ENCODE measurements at regions not wholly inside any gene's neighbourhood (a gene's known extent, or its start where the extent isn't known, plus 50 kb on each side); places are given as distances from the start of the nearest gene placed in this dataset.

DNA sequence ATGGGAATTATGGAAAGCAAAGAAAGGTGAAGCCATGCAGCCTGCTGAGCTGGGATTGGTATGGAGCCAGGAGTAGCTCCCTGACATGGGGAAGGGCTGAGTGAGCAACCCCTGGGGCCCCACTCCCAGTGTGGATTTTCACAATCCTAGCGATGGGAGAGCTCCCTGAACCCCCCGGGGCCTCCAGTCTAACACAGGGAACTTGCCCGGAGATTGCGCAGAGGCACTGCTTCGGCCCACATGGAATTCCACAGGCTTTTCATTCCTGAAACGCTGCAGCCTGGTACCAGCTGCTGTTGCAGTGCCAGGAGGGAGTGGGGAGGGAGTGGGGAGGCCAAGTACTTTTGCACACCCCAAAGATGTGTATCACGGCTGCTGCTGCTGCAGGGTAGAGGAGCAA, 110.4 kb upstream of the C21orf91 start (continued):
- TF ChIP-seq, protein P1, sequence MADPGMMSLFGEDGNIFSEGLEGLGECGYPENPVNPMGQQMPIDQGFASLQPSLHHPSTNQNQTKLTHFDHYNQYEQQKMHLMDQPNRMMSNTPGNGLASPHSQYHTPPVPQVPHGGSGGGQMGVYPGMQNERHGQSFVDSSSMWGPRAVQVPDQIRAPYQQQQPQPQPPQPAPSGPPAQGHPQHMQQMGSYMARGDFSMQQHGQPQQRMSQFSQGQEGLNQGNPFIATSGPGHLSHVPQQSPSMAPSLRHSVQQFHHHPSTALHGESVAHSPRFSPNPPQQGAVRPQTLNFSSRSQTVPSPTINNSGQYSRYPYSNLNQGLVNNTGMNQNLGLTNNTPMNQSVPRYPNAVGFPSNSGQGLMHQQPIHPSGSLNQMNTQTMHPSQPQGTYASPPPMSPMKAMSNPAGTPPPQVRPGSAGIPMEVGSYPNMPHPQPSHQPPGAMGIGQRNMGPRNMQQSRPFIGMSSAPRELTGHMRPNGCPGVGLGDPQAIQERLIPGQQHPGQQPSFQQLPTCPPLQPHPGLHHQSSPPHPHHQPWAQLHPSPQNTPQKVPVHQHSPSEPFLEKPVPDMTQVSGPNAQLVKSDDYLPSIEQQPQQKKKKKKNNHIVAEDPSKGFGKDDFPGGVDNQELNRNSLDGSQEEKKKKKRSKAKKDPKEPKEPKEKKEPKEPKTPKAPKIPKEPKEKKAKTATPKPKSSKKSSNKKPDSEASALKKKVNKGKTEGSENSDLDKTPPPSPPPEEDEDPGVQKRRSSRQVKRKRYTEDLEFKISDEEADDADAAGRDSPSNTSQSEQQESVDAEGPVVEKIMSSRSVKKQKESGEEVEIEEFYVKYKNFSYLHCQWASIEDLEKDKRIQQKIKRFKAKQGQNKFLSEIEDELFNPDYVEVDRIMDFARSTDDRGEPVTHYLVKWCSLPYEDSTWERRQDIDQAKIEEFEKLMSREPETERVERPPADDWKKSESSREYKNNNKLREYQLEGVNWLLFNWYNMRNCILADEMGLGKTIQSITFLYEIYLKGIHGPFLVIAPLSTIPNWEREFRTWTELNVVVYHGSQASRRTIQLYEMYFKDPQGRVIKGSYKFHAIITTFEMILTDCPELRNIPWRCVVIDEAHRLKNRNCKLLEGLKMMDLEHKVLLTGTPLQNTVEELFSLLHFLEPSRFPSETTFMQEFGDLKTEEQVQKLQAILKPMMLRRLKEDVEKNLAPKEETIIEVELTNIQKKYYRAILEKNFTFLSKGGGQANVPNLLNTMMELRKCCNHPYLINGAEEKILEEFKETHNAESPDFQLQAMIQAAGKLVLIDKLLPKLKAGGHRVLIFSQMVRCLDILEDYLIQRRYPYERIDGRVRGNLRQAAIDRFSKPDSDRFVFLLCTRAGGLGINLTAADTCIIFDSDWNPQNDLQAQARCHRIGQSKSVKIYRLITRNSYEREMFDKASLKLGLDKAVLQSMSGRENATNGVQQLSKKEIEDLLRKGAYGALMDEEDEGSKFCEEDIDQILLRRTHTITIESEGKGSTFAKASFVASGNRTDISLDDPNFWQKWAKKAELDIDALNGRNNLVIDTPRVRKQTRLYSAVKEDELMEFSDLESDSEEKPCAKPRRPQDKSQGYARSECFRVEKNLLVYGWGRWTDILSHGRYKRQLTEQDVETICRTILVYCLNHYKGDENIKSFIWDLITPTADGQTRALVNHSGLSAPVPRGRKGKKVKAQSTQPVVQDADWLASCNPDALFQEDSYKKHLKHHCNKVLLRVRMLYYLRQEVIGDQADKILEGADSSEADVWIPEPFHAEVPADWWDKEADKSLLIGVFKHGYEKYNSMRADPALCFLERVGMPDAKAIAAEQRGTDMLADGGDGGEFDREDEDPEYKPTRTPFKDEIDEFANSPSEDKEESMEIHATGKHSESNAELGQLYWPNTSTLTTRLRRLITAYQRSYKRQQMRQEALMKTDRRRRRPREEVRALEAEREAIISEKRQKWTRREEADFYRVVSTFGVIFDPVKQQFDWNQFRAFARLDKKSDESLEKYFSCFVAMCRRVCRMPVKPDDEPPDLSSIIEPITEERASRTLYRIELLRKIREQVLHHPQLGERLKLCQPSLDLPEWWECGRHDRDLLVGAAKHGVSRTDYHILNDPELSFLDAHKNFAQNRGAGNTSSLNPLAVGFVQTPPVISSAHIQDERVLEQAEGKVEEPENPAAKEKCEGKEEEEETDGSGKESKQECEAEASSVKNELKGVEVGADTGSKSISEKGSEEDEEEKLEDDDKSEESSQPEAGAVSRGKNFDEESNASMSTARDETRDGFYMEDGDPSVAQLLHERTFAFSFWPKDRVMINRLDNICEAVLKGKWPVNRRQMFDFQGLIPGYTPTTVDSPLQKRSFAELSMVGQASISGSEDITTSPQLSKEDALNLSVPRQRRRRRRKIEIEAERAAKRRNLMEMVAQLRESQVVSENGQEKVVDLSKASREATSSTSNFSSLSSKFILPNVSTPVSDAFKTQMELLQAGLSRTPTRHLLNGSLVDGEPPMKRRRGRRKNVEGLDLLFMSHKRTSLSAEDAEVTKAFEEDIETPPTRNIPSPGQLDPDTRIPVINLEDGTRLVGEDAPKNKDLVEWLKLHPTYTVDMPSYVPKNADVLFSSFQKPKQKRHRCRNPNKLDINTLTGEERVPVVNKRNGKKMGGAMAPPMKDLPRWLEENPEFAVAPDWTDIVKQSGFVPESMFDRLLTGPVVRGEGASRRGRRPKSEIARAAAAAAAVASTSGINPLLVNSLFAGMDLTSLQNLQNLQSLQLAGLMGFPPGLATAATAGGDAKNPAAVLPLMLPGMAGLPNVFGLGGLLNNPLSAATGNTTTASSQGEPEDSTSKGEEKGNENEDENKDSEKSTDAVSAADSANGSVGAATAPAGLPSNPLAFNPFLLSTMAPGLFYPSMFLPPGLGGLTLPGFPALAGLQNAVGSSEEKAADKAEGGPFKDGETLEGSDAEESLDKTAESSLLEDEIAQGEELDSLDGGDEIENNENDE (IDR thresholded peaks at IDR 0.05; ENCODE audit: insufficient replicate concordance, low read length), result no peak
- TF ChIP-seq SIRT6 (IDR thresholded peaks at IDR 0.05; ENCODE audit: low read length) (no peak), BACH1 (IDR thresholded peaks at IDR 0.05; ENCODE audit: low read length) (no peak), PHF8 (conservative IDR thresholded peaks at IDR 0.05; ENCODE audit: low read depth, low read length) (no peak), ZNF274 (IDR thresholded peaks at IDR 0.05; ENCODE audit: borderline replicate concordance, extremely low read depth, low read length) (no peak), SP1 (IDR thresholded peaks at IDR 0.05; ENCODE audit: low read depth, low read length) (no peak), SP2 (IDR thresholded peaks at IDR 0.05; ENCODE audit: low read length) (no peak), RXRA (IDR thresholded peaks at IDR 0.05; ENCODE audit: insufficient read depth, low read depth, low read length) (no peak), CHD1 (IDR thresholded peaks at IDR 0.05; ENCODE audit: low read depth, low read length) (no peak), POU5F1 (IDR thresholded peaks at IDR 0.05; ENCODE audit: low read depth, low read length) (no peak)
